GM19023 (cell line): ENCODE measurements at regions not wholly inside any gene's neighbourhood (a gene's known extent, or its start where the extent isn't known, plus 50 kb on each side); places are given as distances from the start of the nearest gene placed in this dataset.
A peak's percentile ranks its signal among the peaks of the same experiment; 100 is the strongest.

Experiments used
- ATAC-seq: cut with Tn5 transposase; IDR thresholded peaks from one replicate; pipeline ENCODE4 v1.9.1; 2021; ENCODE audit warnings: mild to moderate bottlenecking, moderate library complexity; ENCODE audit not compliant: unreplicated experiment

DNA sequence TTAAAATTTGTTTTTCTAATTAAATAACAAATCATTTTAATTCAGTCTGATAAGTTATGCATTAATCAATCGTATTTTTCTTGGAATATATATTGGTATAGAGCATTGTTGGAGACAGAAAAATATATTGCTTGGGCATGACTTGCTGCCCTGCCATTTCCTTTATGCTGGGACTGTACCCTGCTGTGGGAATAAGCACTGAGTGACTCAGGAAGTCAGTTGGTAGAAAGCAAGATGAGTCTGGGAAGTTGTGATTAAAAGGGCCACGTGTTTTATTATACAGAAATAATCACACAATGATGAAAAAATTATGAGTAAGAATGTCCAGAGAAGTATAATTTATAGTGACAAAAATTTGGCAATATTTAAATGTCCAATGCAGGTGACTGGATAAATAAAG, 139.5 kb downstream of the KIF18A start:
- ATAC-seq: no peak

DNA sequence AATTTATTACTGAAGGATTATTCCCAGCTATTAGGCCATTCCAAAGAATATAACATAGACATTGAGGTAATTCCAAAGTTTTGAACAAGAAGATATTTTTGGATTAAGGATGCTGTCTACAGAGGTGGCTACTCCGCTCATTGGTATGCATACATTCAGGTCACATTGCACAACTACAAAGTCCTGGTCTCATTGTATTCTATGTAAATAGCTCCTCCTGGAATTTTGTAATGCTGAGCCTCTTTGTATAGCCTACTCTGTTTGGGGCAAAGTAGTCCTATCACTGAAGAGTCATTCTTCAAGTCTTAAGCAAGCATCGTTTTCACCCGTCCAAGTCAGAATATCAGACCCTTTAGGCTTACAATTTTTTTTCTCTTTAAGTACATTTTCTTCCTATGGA, 142.4 kb downstream of the KIF18A start:
- ATAC-seq: no peak

DNA sequence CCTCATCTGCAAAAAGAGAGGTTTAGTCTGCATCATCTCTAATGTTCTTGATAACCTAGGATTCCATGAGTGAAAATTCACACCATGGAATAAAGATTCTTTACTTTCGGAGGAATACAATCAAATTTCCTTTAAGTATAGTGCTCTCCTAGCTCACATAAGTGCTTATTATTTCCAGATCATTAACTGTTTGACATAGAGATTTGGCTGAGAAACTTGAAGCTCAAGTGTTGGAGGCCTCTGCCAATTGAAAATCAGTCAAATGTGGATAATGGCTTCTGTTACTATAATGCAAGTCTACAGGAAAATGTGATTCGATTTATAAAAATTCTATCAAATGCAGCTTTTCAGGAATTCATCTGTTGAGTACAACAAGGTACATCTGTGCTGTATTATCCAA, 144.6 kb downstream of the KIF18A start:
- ATAC-seq: no peak

DNA sequence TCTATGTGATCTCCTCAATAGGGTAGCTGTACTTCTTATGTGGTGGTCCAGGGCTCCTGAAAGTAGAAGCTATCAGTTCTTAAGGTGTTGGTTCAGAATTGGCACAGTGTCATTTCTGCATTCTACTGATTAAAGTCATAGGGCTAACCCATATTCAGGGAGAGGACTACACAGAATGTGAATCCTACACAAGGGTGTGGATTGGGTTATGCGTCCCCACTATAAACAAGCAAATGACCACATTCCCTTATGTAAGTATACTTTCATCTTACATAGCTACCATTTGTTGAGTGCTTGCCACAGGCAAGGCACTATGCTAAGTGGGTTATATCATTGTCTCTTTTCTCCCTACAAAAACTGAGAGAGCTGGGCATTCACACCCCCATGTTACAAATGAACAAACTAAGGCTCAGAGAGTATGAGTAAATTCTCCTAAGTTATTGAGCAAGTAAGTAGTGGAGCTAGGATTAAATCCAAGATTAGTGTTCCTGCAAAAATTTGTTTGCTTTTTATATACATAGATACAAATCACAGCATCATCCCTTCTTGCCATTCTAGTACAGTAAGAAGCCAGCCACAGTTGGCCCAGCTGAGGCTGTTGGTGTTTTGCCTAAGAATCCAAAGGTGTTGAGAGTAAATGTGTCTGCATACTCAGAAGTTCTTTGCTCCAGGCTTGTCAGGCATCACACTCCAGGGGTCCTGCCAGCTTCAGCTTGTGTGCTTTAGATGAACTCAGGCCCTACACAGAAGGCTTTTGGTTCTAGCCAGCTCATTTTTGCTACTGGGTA, 157.8 kb downstream of the KIF18A start:
- no peak for ATAC-seq

DNA sequence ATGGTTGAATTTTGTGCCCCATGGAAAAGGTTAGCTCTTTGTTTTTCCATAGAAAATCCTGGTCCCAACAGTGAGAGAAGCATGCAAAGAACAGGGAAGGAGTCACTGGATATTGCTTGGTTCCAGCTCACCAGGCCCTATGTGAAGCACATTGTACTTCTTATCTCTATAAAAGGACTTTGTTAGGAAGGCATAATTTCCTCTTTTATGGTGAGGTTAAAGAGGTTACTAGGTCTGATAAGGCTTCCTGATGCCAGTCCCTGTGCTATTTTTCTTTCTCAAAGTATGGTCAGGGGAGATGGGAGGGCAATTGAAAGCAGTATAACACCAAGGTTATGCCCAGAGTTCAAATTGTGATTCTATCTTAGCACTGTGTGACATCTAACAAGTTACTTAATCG, 162.6 kb downstream of the KIF18A start:
- no peak for ATAC-seq

DNA sequence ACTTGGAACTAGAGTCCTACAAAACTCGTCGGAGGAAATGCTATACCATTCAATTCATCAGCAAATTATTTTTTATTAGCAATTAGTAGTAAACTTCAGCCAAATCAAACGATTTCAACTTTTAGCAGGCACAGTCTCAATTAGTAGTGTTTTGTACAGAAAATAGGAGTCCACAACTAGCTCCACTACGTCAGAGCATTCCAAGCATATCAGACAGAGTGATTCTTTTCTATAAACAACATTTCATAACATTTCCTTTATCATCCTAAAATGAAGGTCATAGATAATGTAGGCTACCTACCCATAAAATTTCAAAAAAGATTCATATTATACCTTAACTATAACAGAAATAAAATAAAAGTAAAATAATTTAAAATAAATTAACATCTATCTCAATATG, 169.9 kb downstream of the KIF18A start:
- ATAC-seq: no peak

DNA sequence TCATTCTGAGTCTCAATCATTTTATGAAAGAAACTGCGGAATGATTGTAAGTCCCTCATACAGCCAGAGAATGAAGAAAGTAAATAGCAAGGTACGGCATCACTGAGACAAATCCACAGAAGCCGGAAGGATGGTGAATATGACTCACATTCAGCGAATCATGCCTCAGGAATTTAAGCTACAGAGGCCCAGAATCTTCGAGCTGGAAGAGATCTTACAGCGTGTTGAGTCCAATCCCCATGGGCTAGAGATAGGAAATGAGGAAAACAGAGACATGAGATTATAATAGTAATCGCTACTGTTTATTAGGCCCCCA, 173.2 kb downstream of the KIF18A start:
- no peak for ATAC-seq

DNA sequence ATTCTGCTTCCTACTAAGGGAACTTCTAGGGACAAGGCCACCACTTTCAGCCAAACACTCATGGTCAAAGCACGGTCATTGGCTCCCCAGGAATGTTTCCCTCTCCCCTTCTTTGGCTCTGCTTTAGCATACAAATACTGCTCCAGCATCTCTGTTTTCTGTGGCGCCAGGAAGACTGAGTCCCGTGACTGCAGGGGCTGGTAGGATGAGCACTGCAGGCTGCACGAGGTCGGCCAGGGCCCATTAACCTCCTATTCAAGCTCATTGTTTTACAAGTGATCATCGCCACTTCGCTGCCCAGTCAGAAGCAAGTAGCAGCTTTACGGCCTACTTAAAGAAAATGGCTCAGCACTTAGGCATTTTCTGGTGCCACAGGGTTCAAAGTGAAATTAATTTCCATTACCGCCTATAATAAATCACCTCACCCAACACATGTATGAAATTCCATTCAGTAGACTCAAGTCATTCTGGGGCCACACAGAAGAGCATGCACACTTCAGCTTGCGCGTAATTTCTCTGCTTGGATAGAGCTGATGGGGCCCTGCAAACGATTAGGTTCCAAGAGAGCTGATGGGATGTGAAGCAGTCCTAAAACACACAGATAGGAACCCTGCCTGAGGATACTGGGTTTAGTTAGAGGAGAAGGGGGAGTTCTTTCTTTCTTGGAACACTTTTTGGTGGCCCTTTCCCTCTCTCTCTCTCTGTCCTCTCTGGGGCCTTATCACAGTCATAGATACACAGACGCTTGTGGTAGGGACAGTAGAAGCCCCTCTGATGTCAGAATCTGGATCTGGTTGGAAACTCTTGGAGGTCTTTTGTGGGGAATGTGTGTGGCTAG, 173.7 kb downstream of the KIF18A start:
- no peak for ATAC-seq

DNA sequence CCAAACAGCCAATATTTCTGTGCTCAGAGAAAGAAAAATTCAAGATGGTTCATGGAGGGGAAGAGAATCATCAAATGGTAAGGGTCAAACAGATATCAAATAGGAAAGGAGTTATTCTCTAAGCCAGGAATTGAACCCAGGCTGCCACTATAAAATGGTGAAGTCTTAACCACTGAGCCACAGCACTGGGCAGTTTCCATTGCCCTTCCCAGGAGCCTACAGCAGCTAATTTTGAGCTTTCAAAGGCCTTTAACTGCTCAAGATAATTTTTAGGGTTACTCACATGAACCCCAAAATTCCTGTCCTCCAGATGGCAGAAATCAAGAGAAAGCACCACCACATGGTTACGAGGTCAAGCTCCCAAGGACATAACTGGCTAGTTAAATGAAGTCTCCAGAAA, 176.2 kb downstream of the KIF18A start:
- no peak for ATAC-seq

DNA sequence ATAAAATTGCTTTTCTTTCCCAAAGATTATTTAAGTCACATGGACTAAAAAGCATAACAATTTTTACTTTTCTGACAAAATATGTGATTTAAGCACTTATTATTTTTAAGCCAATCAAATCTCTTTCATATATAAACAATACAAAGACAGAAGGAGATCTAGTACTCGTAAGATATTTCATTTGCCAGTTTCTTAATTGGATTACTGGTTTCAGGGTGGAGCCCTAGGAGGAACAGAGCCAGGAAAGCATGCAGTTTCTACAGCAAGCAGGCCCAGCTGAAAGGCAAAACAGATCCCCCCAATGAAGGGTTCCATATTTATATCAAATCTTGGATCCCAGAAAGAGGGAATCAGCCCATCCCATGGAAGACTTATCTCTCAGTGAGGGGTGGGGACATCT, 177.0 kb downstream of the KIF18A start:
- ATAC-seq: no peak

DNA sequence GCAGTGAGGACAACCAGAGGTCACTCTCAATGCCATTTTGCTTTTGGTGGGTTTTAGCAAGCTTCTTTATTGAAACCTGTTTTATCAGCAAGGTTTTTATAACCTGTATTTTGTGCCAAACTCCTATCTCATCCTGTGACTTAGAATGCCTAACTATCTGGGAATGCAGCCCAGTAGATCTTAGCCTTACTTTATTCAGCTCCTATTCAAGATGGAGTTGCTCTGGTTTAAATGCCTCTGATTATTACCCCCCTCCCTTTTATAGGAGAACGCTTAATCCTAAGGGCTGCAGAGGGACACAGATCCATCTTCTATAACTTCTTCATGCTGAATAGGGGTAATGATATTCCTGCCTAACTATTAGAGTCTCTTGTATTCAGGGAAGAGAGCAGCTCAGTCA, 179.1 kb downstream of the KIF18A start:
- ATAC-seq: no peak

DNA sequence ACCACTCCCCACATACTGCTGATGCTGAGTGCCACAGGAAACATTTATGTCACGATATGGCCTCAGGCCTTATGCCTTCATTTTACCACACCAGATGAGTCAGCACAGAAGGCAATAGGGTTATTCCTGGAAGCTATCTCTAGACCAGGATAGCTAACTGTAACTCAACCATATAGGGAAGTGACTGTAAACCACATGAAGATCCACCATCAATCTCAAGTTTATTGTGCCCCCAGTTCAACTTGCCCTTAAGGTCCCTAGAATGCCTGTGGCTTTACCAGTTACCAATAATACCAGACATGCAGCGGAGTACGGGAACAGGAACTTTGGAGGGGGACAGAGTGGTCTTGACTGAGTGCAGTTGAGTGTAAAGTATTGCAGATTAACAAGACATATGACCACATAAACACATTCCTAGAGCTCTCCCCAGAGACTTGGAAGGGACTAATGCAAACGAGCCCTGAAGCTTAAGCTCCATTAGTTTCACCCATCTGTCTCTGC, 180.9 kb downstream of the KIF18A start:
- ATAC-seq: no peak

DNA sequence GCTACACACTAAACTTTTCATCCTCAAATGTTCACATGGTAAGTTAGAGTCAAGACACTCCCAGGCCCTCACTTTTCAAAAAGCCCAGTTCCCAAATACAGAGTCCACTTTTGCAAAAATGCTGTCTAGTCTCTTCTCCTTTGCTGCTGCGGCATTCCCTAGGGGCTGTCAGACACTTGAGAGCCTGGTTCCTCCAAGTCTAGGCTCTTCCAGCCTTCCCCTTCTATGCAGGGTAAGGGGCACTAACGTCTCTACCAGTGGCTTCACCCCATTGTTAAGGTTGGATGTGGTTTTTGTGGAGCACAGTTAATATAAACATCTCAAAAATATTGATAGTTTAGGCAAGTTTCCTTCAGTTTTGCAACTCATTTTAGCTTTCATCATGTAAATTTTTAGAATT, 181.5 kb downstream of the KIF18A start:
- ATAC-seq: no peak

DNA sequence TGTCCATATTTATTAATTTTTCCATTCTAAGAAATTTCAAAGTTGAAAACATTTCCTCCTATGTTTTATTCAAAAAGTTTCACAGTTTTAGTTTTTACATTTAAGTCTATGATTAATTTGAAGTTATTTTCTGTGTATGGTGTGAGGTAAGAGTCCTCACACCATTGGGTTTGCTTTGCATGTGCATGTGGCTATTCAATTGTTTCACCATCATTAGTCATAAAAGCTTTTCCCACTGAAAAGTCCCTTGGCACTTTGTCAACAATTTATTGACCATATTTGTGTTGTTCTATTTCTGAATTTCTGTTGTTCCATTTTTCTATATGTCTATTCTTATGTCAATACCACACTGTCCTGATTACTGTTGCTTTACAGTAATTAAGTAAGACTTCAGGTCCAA, 186.5 kb downstream of the KIF18A start:
- ATAC-seq: no peak

DNA sequence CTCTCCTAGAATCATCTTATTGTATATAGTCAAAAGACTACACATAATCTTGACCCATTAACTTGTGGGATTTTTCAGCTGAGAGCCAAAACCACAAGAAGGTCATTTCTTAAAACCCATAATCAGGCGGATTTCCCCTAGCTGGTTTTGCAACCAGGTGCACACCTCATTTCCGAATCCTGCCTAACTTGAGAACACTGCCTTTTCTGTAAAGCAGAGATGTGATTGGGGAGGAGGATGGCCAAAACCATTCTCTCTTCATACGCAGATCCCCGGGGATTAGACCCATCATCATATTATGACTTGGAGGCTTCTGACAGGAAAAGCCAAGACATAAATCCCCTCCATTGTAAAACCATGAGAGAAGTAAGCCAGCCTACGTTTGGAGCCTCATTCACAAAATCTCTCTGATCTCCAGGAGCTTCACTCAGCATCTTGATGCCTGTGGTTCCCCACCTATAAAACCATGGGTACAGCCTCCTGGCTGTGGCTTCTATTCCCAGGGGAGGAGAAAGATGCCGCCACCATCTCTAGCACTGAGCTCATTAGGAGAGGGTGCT, 191.3 kb downstream of the KIF18A start:
- peak; percentile 94 for ATAC-seq

DNA sequence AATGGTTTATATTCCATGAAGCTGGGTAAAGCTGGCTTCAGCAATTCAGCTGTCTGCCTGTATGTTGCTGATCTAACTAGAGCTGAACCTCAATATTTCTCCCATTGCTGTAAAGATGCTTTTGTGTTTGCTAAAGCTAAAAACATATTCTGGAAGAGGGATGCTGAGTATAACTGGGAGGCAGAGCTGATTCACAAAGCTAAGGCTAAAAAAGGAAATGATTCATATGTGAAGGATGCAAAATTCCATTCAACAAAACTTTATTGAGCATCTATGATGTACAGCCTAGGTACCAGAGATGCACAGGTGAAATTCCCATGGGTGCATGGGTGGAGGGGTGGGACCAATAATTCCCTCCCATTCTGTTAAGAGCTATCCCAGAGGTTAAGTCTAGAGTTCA, 193.9 kb downstream of the KIF18A start:
- ATAC-seq: no peak

DNA sequence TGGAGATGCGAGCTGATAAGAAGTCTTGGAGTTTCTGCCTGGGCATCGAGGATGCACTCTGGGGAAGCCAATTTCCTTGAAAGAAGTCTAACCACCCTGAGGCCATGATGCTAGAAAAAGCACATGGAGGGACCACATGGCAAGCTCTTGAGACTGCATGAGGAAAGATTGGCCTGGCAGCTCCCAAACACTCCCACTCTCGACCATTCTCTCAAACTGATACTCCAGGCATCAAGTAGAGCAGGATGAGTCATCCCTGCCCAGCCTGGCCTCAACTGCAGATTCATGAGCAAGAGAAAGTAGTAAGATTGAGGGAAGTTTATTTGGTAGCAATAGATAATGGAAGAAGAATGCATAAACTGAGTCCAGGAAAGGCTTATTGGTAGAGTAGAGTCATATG, 194.3 kb downstream of the KIF18A start:
- no peak for ATAC-seq

DNA sequence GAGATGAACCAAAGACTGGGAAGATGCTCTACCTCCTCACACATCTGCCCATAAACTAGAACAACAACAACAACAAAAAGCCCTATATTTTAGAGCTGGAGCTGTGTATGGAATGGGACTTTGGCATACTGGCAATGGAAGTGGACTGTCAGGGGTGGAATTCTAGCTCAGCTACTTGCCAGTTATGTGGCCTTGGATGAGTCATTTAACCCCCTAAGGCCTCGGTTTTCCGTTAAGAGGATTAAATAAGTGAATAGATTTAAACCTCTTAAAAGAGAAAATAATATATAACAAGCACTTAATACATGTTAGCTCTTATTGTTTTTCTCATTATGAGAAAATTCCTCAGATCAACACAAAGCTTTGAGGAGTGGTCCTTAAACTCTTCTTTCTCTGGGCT, 195.0 kb downstream of the KIF18A start:
- ATAC-seq: no peak

DNA sequence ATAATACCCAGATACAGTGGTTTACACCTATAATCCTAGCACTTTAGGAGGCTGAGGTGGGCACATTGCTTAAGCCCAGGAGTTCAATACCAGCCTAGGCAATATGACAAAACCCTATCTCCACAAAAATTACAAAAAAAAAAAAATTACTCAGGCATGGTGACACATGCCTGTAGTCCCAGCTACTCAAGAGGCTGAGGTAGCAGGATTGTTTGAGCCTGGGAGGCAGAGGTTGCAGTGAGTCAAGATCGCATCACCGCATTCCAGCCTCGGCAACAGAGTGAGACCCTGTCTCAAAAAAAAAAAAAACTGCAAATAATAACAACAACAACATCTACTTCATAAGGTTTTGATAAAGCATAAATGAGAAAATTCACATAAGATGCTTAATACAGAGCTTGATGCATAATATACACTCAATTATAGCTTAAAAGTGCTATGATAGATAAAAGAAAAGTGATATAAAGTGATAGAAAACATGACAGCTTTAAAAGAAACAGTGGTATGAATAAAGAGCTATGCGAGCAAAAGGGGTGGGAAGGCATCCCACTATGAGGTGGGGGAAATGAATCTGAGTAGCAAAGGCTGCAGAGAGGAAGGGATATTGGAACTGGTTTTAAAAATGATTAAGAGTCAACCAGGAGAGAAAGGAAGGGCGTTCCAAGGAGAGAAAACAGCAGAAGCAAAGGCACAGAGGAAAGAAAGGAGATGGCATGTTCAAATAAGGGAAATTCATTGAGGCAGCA, 197.6 kb downstream of the KIF18A start:
- ATAC-seq: no peak

DNA sequence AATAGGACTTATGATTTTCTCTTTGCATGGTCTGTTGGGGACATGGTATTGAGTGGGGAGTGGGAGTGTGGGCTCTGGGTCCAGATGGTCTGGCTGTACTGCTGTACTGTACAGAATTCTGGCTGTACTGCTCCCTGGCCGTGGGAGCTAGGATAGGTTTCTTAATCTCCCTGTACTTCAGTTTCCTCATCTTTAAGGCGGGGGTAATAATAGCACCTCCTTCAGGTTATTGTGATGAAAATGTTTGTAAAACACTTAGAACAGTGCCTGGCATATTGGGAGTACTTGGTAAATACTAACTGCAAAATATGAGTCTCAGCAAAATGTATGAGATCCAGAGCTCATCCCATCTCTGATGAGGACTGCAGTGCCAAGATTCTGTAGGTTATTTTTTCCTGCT, 198.6 kb downstream of the KIF18A start:
- no peak for ATAC-seq

DNA sequence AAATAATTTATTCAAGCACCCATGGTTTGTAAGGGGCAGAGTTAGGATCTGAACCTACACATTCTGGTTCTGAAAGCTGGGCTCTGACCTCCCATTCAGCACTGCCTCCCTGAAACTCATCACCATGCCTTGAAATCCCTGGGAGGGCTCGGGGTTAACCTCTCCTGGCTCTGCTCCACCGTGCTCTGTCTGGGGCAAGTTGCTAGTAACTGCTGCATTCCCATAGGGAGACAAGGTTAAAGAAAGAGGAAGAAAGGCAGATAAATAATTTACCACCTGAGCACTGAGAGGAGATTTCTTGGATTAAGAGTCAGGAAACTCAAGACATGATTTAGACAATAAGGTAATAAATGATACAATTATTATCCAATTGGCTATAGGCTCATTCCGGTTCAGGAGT, 199.3 kb downstream of the KIF18A start:
- ATAC-seq: no peak
